ENCODE measurements at regions not wholly inside any gene's neighbourhood (a gene's known extent, or its start where the extent isn't known, plus 50 kb on each side); places are given as distances from the start of the nearest gene placed in this dataset.

- H3K9me3 ChIP-seq (ENCODE audit: insufficient read depth, low read length): no peaks in the 10 kb centered on the region
- peaks cover 20% of the 10 kb centered on the region; the same call in 1 of the 2 replicates for H3F3A ChIP-seq (ENCODE audit: insufficient read depth)
- no peak overlapping the region for H3K27ac ChIP-seq (ENCODE audit: low read depth, low read length)
- no peaks in the 10 kb centered on the region for H3K27me3 ChIP-seq (ENCODE audit: low read length)
- peaks cover 35% of the 10 kb centered on the region for H3K79me2 ChIP-seq (ENCODE audit: insufficient read depth, low read length)
- H3K9me2 ChIP-seq (replicated peaks; ENCODE audit: insufficient read depth, low read length): no peaks in the 10 kb centered on the region
- H3K4me2 ChIP-seq (ENCODE audit: low read depth, low read length, poor library complexity, severe bottlenecking): no peak overlapping the region
- peaks cover 38% of the 10 kb centered on the region for H3K36me3 ChIP-seq (ENCODE audit: low read length)
- no peak for TF ChIP-seq CTCF (IDR thresholded peaks at IDR 0.05; ENCODE audit: insufficient read depth, low read length, poor library complexity, severe bottlenecking)
- no peak for TF ChIP-seq EZH2phosphoT487 (conservative IDR thresholded peaks at IDR 0.05; ENCODE audit: low read length)
- H3K9ac ChIP-seq (ENCODE audit: low read length): no peak overlapping the region
- H4K20me1 ChIP-seq (ENCODE audit: low read depth, low read length): peaks cover 6% of the 10 kb centered on the region
- H3K4me3 ChIP-seq (ENCODE audit: insufficient read depth, low read length, poor library complexity, severe bottlenecking): no peak overlapping the region
- H2AFZ ChIP-seq (ENCODE audit: low read depth, low read length, severe bottlenecking): no peak overlapping the region
Measured at GRCh38 chr7:35871856-35872255, 71.0 kb downstream of the SEPTIN7 start.

- Histone ChIP-seq H3K4me3 (ENCODE audit: insufficient read depth, low read length, poor library complexity, severe bottlenecking) (no peak overlapping the region), H3K9me2 (replicated peaks; ENCODE audit: insufficient read depth, low read length) (no peaks in the 10 kb centered on the region), H4K20me1 (ENCODE audit: low read depth, low read length) (peaks cover 6% of the 10 kb centered on the region), H2AFZ (ENCODE audit: low read depth, low read length, severe bottlenecking) (no peak overlapping the region), H3K79me2 (ENCODE audit: insufficient read depth, low read length) (peaks cover 17% of the 10 kb centered on the region), H3K36me3 (ENCODE audit: low read length) (peaks cover 31% of the 10 kb centered on the region), H3K9me3 (ENCODE audit: insufficient read depth, low read length) (no peaks in the 10 kb centered on the region), H3K27me3 (ENCODE audit: low read length) (no peaks in the 10 kb centered on the region), H3F3A (ENCODE audit: insufficient read depth) (peaks cover 20% of the 10 kb centered on the region; the same call in 1 of the 2 replicates), H3K27ac (ENCODE audit: low read depth, low read length) (no peak overlapping the region), H3K9ac (ENCODE audit: low read length) (no peak overlapping the region), H3K4me2 (ENCODE audit: low read depth, low read length, poor library complexity, severe bottlenecking) (no peak overlapping the region)
- no peak for TF ChIP-seq EZH2phosphoT487 (conservative IDR thresholded peaks at IDR 0.05; ENCODE audit: low read length)
- no peak for TF ChIP-seq CTCF (IDR thresholded peaks at IDR 0.05; ENCODE audit: insufficient read depth, low read length, poor library complexity, severe bottlenecking)
Measured at GRCh38 chr7:35874886-35875285, 74.0 kb downstream of the SEPTIN7 start.

- peaks cover 13% of the 10 kb centered on the region for H3K79me2 ChIP-seq (ENCODE audit: insufficient read depth, low read length)
- H2AFZ ChIP-seq (ENCODE audit: low read depth, low read length, severe bottlenecking): no peak overlapping the region
- peaks cover 32% of the 10 kb centered on the region for H3K36me3 ChIP-seq (ENCODE audit: low read length)
- H3K9ac ChIP-seq (ENCODE audit: low read length): no peak overlapping the region
- no peak overlapping the region for H3K4me2 ChIP-seq (ENCODE audit: low read depth, low read length, poor library complexity, severe bottlenecking)
- H3K27ac ChIP-seq (ENCODE audit: low read depth, low read length): no peak overlapping the region
- no peak overlapping the region for H3K4me3 ChIP-seq (ENCODE audit: insufficient read depth, low read length, poor library complexity, severe bottlenecking)
- no peak for TF ChIP-seq CTCF (IDR thresholded peaks at IDR 0.05; ENCODE audit: insufficient read depth, low read length, poor library complexity, severe bottlenecking)
- no peak for TF ChIP-seq EZH2phosphoT487 (conservative IDR thresholded peaks at IDR 0.05; ENCODE audit: low read length)
- peaks cover 22% of the 10 kb centered on the region; the same call in 1 of the 2 replicates for H3F3A ChIP-seq (ENCODE audit: insufficient read depth)
- peaks cover 6% of the 10 kb centered on the region for H4K20me1 ChIP-seq (ENCODE audit: low read depth, low read length)
- no peaks in the 10 kb centered on the region for H3K9me2 ChIP-seq (replicated peaks; ENCODE audit: insufficient read depth, low read length)
- H3K27me3 ChIP-seq (ENCODE audit: low read length): no peaks in the 10 kb centered on the region
- no peaks in the 10 kb centered on the region for H3K9me3 ChIP-seq (ENCODE audit: insufficient read depth, low read length)
Measured at GRCh38 chr7:35875292-35875691, 74.4 kb downstream of the SEPTIN7 start.

Measured in SU-DHL-6 (cell line).